Kidney (tissue), 13 donors: ENCODE measurements at regions not wholly inside any gene's neighbourhood (a gene's known extent, or its start where the extent isn't known, plus 50 kb on each side); places are given as distances from the start of the nearest gene placed in this dataset.

Source experiments
- DNase-seq, 5 donors: peaks; one replicate each; pipeline ENCODE4 v3.0.0-alpha.2; 2013 to 2020
- FAIRE-seq: peaks from 2 replicates; lab custom pipeline; 2012; peaks lifted over from hg19 to GRCh38; lab: Jason Lieb, UNC
- H3K27ac ChIP-seq, 2 donors: one replicate each; pipeline ENCODE4 v1.7.0; 2013; ENCODE audit warnings: low read depth in 2 of 2, low read length in 2 of 2, inconsistent platforms in 1 of 2
- H3K27me3 ChIP-seq: one replicate; pipeline ENCODE4 v1.7.1; 2013; ENCODE audit warnings: low read length, inconsistent platforms; ENCODE audit not compliant: control insufficient read depth, insufficient read depth
- H3K36me3 ChIP-seq, 3 donors: one replicate each; pipeline versions ENCODE4 v1.7.0 to v1.7.1; 2013; ENCODE audit warnings: low read length in 3 of 3, control low read depth in 1 of 3, inconsistent platforms in 1 of 3; ENCODE audit not compliant: insufficient read depth in 3 of 3, control insufficient read depth in 2 of 3
- H3K4me1 ChIP-seq, 3 donors: one replicate each; pipeline versions ENCODE4 v1.7.0 to v1.7.1; 2013; ENCODE audit warnings: low read length in 3 of 3, inconsistent platforms in 1 of 3, low read depth in 1 of 3; ENCODE audit not compliant: control insufficient read depth in 2 of 3, insufficient read depth in 2 of 3
- H3K4me3 ChIP-seq, 3 donors: one replicate each; pipeline versions ENCODE4 v1.7.0 to v1.8.1; 2013; ENCODE audit warnings: low read length in 3 of 3, control low read depth in 1 of 3, inconsistent platforms in 1 of 3
- H3K9ac ChIP-seq, 3 donors: one replicate each; pipeline versions ENCODE4 v1.7.0 to v1.7.1; 2013; ENCODE audit warnings: low read length in 3 of 3, control low read depth in 1 of 3, inconsistent platforms in 1 of 3
- H3K9me3 ChIP-seq, 3 donors: one replicate each; pipeline versions ENCODE4 v1.7.0 to v1.7.1; 2013; ENCODE audit warnings: low read length in 3 of 3, control low read depth in 1 of 3, inconsistent platforms in 1 of 3; ENCODE audit not compliant: control insufficient read depth in 2 of 3, insufficient read depth in 1 of 3
- CTCF ChIP-seq: IDR thresholded peaks from 3 replicates; pipeline ENCODE4 v1.5.1; 2012; ENCODE audit warnings: mild to moderate bottlenecking, moderate library complexity, borderline replicate concordance; ENCODE audit not compliant: insufficient read depth; ENCODE audit errors: extremely low read depth
- intact Hi-C: fragments of 100-400 bp; cut with DNase I; formaldehyde crosslinking; loops from one replicate; pipeline ENCODE4 v1.11.1; 2022
- donor health status: control.
- donor health status: control.
- donor health status: control.
- donor health status: control.
- donor health status: control.
- donor health status: DM: yes; HTN: yes; CAD: no.
- donor health status: Normal renal cell carcinoma (clear cell type).

- Histone ChIP-seq H3K9ac (no peak overlapping the region), H3K4me3 (no peak overlapping the region), H3K27ac (no peak overlapping the region), H3K36me3 (no peaks in the 10 kb centered on the region), H3K27me3 (no peaks in the 10 kb centered on the region), H3K4me1 (no peaks in the 10 kb centered on the region), H3K9me3 (no peaks in the 10 kb centered on the region)
- no peak for DNase-seq
- intact Hi-C loops, result no loop called here
- FAIRE-seq, result no peak
- no peak for TF ChIP-seq CTCF
Observed at GRCh38 chr2:228611171-228611570, 429.7 kb upstream of the SPHKAP start.

- no peaks in the 10 kb centered on the region for H3K9me3 ChIP-seq
- intact Hi-C loops, result no loop called here
Observed at GRCh38 chr2:228602288-228602687, 420.8 kb upstream of the SPHKAP start.

GRCh38 chr2:228600265-228600664 is 418.8 kb upstream of the SPHKAP start:
- intact Hi-C loops, result no loop called here
- no peaks in the 10 kb centered on the region for H3K36me3 ChIP-seq
- no peak overlapping the region for H3K9ac ChIP-seq
- DNase-seq (no peak), FAIRE-seq (no peak)
- H3K4me1 ChIP-seq, result no peaks in the 10 kb centered on the region
- no peak overlapping the region for H3K27ac ChIP-seq
- no peak for TF ChIP-seq CTCF
- H3K4me3 ChIP-seq, result no peak overlapping the region
- H3K27me3 ChIP-seq, result no peaks in the 10 kb centered on the region
- no peaks in the 10 kb centered on the region for H3K9me3 ChIP-seq

More at GRCh38 chr2:228602288-228602687, 420.8 kb upstream of the SPHKAP start:
- Histone ChIP-seq H3K9ac (no peak overlapping the region), H3K4me1 (no peaks in the 10 kb centered on the region), H3K27me3 (no peaks in the 10 kb centered on the region), H3K27ac (no peak overlapping the region), H3K36me3 (no peaks in the 10 kb centered on the region), H3K4me3 (no peak overlapping the region)
- DNase-seq (peak in 2 of 5 donors; percentile 1 to 5), FAIRE-seq (no peak)
- TF ChIP-seq CTCF, result no peak

- H3K9ac ChIP-seq, result no peak overlapping the region
- no peaks in the 10 kb centered on the region for H3K27me3 ChIP-seq
- no peaks in the 10 kb centered on the region for H3K36me3 ChIP-seq
- H3K9me3 ChIP-seq, result no peaks in the 10 kb centered on the region
- no peak overlapping the region for H3K4me3 ChIP-seq
- no peak for TF ChIP-seq CTCF
- no peak for FAIRE-seq
- H3K4me1 ChIP-seq, result no peaks in the 10 kb centered on the region
- intact Hi-C loops, result no loop called here
- H3K27ac ChIP-seq, result no peak overlapping the region
- DNase-seq, result no peak
Observed at GRCh38 chr2:228599781-228600180, 418.3 kb upstream of the SPHKAP start.
